ACC112 (cell line): ENCODE measurements at regions not wholly inside any gene's neighbourhood (a gene's known extent, or its start where the extent isn't known, plus 50 kb on each side); places are given as distances from the start of the nearest gene placed in this dataset.

Experiments used
- H2AFZ ChIP-seq: fragments of 200-600 bp; sonication (generic); one replicate; pipeline ENCODE4 v1.6.0; 2017; ENCODE audit warnings: antibody characterized with exemption, low read length; ENCODE audit not compliant: unreplicated experiment
- H3K27ac ChIP-seq: fragments of 200-600 bp; sonication (generic); 2 replicates; pipeline ENCODE4 v1.5.1; 2014; ENCODE audit warnings: low read depth, mild to moderate bottlenecking, antibody characterized with exemption, low read length, moderate library complexity
- H3K27me3 ChIP-seq: fragments of 200-600 bp; sonication (generic); 2 replicates; pipeline ENCODE4 v1.6.1; 2014; ENCODE audit warnings: mild to moderate bottlenecking, antibody characterized with exemption, low read length, moderate library complexity, mixed read lengths; ENCODE audit not compliant: insufficient read depth
- H3K36me3 ChIP-seq: fragments of 200-600 bp; sonication (generic); 2 replicates; pipeline ENCODE4 v1.6.1; 2016; ENCODE audit warnings: mild to moderate bottlenecking, antibody characterized with exemption, low read length, moderate library complexity, mixed read lengths; ENCODE audit not compliant: insufficient read depth
- H3K4me1 ChIP-seq: fragments of 200-600 bp; sonication (generic); one replicate; pipeline ENCODE4 v1.6.1; 2016; ENCODE audit warnings: low read length, mixed read lengths; ENCODE audit not compliant: insufficient read depth, unreplicated experiment, control insufficient read depth
- H3K4me3 ChIP-seq: fragments of 200-600 bp; sonication (generic); 2 replicates; pipeline ENCODE4 v1.5.1; 2014; ENCODE audit warnings: mild to moderate bottlenecking, low read depth, low read length
- H3K79me2 ChIP-seq: fragments of 200-600 bp; sonication (generic); one replicate; pipeline ENCODE4 v1.6.0; 2016; ENCODE audit warnings: low read length; ENCODE audit not compliant: control insufficient read depth, unreplicated experiment, insufficient read depth

DNA sequence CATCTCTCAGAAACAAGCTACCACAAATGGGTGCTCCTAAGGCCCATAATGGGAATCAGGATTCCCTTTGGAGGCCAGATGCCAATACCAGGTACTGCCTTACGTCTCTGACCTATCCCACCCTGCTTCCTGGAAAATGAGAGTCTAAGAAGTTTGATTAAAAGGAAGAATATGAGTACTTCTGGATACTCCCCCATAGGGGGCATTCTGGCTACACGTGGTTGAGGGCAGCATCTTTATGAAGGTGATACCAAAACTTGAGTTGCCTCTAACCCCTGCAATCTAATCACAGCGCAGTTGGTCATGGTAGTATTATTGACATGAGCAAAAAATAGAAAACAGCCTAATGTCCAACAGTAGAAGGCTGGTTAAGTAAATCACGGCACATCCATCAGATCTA is 184.2 kb upstream of the LHX5 start:
- H3K36me3 ChIP-seq, result no peaks in the 10 kb centered on the region
- H3K27ac ChIP-seq, result no peak overlapping the region
- H3K4me1 ChIP-seq, result no peaks in the 10 kb centered on the region
- no peak overlapping the region for H3K4me3 ChIP-seq
- no peak overlapping the region for H2AFZ ChIP-seq
- H3K27me3 ChIP-seq, result peaks cover 27% of the 10 kb centered on the region
- no peaks in the 10 kb centered on the region for H3K79me2 ChIP-seq

DNA sequence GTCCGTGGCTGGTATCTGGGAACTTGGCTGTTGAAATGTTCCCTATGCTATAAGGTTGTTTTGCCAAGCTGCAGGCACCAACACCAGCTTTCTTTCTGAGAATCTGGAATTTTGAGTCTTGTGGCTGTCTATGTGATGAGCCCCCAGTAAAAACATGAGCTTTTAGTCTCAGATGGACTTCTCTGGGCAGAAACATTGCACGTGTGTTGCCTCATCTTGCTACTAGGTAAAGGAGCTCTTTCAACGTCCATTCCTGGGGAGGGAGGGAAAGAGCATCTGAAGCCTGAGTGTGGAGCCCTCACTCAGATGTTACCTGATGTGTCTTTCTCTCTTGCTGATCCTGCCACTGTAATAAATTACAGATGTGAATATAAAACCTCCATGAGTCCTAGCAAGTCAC is 183.8 kb upstream of the LHX5 start:
- Histone ChIP-seq H2AFZ (no peak overlapping the region), H3K4me1 (no peaks in the 10 kb centered on the region), H3K4me3 (no peak overlapping the region), H3K27ac (no peak overlapping the region), H3K27me3 (peaks cover 24% of the 10 kb centered on the region), H3K36me3 (no peaks in the 10 kb centered on the region), H3K79me2 (no peaks in the 10 kb centered on the region)

DNA sequence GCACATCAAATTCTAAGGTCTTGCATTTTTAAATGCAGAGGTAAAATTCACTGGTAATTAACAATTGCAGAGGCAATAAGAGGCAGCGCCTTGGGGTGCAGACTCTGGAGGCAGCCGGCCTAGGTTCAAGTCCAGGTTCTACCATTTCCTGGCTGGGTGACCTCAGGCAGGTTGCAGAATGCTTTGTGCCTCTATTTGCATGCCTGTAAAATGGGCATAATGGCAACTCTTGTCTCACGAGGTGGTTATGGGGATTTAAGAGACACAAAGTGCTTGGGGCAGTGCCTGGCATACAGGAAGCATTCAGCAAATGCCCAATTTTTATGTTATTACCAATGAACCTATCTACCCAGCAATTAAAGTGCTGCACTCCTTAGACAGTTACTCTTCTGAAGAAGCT is 180.0 kb upstream of the LHX5 start:
- Histone ChIP-seq H3K27ac (no peak overlapping the region), H3K4me1 (no peaks in the 10 kb centered on the region), H3K4me3 (no peak overlapping the region), H3K27me3 (peaks cover 25% of the 10 kb centered on the region), H2AFZ (no peak overlapping the region), H3K79me2 (no peaks in the 10 kb centered on the region), H3K36me3 (no peaks in the 10 kb centered on the region)

DNA sequence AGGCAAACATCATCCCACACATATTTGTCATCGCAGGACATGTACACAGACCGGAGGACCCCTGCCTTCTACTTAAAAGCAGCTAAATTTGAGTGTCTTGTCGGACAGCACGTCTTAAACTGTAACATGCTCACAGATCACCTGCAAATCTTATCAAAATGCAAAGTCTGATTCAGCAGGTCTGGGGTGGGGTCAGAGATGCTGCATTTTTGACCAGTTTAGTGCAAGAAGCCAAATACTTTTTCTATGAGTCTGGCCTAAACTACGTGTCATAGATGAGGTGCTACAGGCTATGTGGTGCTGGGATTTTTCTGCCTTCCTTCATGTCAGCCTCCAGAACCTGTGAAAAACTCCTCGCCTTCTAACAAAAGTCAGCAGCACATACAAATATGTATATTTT is 178.8 kb upstream of the LHX5 start:
- Histone ChIP-seq H3K27ac (no peak overlapping the region), H3K4me1 (no peaks in the 10 kb centered on the region), H3K27me3 (peaks cover 37% of the 10 kb centered on the region), H3K4me3 (no peak overlapping the region), H3K79me2 (no peaks in the 10 kb centered on the region), H2AFZ (no peak overlapping the region), H3K36me3 (no peaks in the 10 kb centered on the region)

DNA sequence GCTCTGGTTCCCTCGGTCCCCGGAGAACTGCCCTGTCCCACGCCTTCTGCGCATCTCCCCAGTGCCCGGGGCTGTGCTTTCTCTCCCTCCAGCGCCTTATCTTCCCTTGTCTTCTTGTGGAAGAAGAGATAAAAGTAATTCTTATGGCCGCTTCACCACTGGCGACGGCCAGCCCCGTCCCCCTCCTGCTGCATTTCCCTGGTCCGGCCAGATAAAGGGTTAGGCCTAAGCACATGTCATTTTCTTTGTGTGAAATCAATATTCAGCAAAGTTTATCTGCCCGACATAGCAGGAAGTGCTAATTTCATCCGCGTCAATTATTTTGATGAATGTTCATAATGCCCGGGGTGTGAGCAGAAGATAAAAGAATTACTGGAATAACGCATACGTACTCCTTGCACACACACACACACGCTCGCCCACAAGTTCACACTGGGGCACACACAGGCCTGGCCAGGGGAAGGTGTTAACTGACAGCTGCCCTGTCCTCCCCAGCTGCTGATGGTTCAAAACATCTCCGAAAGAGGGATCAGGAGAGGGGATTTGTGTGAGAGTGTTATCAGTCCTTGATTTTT is 177.7 kb upstream of the LHX5 start:
- H3K79me2 ChIP-seq, result no peaks in the 10 kb centered on the region
- H3K4me3 ChIP-seq, result no peak overlapping the region
- peaks cover 43% of the 10 kb centered on the region for H3K27me3 ChIP-seq
- no peak overlapping the region for H2AFZ ChIP-seq
- no peaks in the 10 kb centered on the region for H3K36me3 ChIP-seq
- no peaks in the 10 kb centered on the region for H3K4me1 ChIP-seq
- no peak overlapping the region for H3K27ac ChIP-seq

DNA sequence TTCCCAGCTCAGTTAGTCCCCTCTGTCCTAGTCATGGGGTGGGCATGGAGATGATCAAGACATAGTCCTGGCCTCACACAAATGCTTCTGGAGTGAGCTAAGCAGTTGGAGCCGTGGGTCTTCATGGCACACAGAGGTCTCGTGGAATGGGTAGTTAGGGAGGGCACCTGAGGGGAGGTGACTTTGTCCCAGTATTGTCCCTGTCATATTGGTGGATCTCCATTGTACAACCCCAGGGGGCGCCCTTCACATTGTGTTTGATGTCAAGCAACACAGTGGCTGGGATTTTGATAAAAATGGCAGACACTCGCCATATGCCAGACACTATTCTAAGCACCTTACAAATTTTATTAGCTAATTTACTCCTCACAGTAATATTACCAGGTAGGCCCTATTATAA is 175.4 kb upstream of the LHX5 start:
- Histone ChIP-seq H3K4me3 (no peak overlapping the region), H3K27ac (no peak overlapping the region)

DNA sequence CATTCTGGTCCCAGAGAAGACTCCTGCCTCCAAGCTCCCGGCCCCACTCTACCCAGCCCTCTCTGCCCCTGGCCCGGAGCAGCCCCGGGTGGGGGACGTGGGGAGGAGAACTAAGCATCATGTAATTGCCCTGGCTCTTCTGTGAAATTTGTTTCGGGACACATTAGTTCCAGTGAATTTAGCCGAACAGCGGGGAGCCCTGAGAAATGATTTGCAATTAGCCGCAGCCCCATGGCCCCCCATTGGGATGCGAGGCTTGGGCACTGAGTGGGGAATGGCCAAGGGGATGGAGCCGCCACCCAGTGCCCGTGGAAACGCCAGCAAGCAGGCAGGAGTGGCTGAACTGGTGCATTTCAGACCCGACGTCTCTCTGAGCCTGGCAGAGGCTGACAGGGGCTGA is 173.9 kb upstream of the LHX5 start:
- Histone ChIP-seq H3K27me3 (peaks cover 50% of the 10 kb centered on the region), H3K79me2 (no peaks in the 10 kb centered on the region)

More for the DNA sequence above, 175.4 kb upstream of the LHX5 start:
- Histone ChIP-seq H3K27me3 (peaks cover 44% of the 10 kb centered on the region), H2AFZ (no peak overlapping the region), H3K4me1 (no peaks in the 10 kb centered on the region), H3K79me2 (no peaks in the 10 kb centered on the region), H3K36me3 (no peaks in the 10 kb centered on the region)

DNA sequence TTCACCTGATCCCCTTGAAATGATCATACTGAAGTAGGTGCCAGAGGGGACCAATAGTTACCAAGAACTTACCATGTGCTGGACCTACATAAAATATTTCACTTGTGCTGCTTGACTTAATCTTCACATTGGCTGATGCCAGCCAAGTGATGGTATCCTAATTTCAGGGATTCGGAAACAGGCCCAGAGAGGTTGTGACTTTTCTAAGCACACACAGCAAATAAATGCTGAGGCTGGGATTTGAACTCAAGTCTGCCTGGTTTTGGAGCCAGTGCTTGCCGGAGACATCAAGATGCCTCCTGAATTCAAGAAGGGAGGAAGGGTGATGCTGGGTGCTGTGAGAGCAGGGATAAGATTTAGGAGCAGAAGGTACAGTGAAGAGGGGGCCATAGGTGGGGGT is 173.5 kb upstream of the LHX5 start:
- Histone ChIP-seq H3K27ac (no peak overlapping the region), H2AFZ (no peak overlapping the region), H3K27me3 (peaks cover 54% of the 10 kb centered on the region), H3K79me2 (no peaks in the 10 kb centered on the region), H3K4me3 (no peak overlapping the region), H3K4me1 (no peaks in the 10 kb centered on the region), H3K36me3 (no peaks in the 10 kb centered on the region)

More for the DNA sequence above, 173.9 kb upstream of the LHX5 start:
- Histone ChIP-seq H3K36me3 (no peaks in the 10 kb centered on the region), H3K4me3 (no peak overlapping the region), H3K4me1 (no peaks in the 10 kb centered on the region), H2AFZ (no peak overlapping the region), H3K27ac (no peak overlapping the region)

DNA sequence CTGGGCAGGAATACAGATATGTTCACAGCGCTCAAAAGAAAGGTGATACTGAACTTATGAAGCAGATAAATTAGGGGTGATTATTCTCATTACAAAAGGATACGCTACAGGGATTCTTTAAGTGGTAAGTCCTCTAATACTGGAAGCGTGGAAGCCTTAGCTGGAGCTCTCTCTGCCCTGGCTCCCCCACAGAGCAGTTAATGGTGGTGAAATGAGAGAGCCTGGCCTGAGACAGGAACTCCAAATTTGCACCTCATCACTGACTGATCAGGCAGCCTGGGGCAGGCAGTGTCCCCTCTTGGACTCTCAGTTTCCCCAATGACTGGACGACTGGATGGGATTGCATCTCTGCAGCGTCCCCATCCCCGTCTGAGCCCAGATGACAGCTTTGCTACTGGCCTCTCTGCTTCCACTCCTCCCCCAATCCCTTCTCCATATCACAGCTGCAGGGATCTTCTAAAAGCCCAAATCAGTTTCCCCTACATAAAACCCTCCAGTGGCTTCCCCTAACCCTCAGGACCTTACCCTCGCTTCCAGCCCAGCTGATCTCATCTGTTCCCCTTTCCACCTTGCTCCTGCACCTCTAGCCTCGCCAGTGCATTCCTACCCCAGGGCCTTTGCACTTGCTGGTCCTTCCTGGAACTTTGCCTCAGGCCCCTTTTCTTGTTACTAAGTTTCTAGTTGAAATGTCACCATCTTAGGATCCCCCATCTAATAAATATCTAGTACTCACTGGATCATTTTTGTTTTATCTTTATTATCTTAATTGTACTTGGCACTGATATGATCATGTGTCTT is 171.7 kb upstream of the LHX5 start:
- Histone ChIP-seq H3K79me2 (no peaks in the 10 kb centered on the region), H3K36me3 (no peaks in the 10 kb centered on the region), H3K27ac (no peak overlapping the region), H3K4me1 (no peaks in the 10 kb centered on the region), H3K4me3 (no peak overlapping the region), H3K27me3 (peaks cover 71% of the 10 kb centered on the region), H2AFZ (no peak overlapping the region)

DNA sequence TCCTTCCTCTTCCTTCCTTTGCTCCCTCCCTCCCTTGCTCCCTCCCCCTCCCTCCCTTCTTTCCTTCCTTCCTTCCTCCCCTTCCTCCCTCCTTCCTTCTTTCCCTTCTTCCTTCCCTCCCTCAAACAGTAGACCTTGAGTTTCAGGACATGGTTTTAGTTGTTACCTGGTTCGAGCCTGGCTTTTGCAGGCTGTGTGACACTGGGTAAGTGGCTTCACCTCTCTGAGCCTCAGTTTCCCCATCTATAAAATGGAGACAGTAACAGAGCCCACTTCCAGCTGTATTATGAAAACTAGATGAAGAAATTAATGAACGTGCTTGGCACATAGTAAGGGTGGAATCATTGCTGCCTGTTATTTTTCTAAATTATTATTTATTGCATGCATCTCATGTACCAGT is 171.0 kb upstream of the LHX5 start:
- no peaks in the 10 kb centered on the region for H3K4me1 ChIP-seq
- H3K27ac ChIP-seq, result no peak overlapping the region
- H3K27me3 ChIP-seq, result peaks cover 73% of the 10 kb centered on the region
- no peak overlapping the region for H2AFZ ChIP-seq
- no peaks in the 10 kb centered on the region for H3K36me3 ChIP-seq
- no peaks in the 10 kb centered on the region for H3K79me2 ChIP-seq
- H3K4me3 ChIP-seq, result no peak overlapping the region

DNA sequence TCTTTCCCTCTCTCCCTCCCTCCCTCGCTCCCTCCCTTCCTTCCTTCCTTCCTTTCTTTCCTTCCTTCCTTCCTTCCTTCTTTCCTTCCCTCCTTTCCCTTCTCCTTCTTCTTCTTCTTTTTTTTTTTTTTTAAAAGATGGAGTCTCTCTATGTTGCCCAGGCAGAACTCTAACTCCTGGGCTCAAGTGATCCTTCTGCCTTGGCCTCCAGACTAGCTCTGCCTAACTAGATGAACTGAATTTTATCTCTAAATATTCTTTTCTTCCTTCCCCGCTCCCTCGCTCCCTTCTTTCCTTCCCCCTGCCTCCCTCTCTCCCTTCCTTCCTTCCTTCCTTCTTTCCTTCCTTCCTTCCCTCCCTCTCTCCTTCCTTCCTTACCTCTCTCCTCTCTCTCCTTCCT is 170.5 kb upstream of the LHX5 start:
- Histone ChIP-seq H3K4me1 (no peaks in the 10 kb centered on the region), H2AFZ (no peak overlapping the region), H3K4me3 (no peak overlapping the region), H3K36me3 (no peaks in the 10 kb centered on the region), H3K79me2 (no peaks in the 10 kb centered on the region), H3K27me3 (peaks cover 77% of the 10 kb centered on the region), H3K27ac (no peak overlapping the region)
